GM21423 (cell line): ENCODE measurements at regions not wholly inside any gene's neighbourhood (a gene's known extent, or its start where the extent isn't known, plus 50 kb on each side); places are given as distances from the start of the nearest gene placed in this dataset.

Experiments used
- ATAC-seq: cut with Tn5 transposase; IDR thresholded peaks from one replicate; pipeline ENCODE4 v1.9.1; 2021; ENCODE audit warnings: mild to moderate bottlenecking, moderate library complexity; ENCODE audit not compliant: unreplicated experiment

DNA sequence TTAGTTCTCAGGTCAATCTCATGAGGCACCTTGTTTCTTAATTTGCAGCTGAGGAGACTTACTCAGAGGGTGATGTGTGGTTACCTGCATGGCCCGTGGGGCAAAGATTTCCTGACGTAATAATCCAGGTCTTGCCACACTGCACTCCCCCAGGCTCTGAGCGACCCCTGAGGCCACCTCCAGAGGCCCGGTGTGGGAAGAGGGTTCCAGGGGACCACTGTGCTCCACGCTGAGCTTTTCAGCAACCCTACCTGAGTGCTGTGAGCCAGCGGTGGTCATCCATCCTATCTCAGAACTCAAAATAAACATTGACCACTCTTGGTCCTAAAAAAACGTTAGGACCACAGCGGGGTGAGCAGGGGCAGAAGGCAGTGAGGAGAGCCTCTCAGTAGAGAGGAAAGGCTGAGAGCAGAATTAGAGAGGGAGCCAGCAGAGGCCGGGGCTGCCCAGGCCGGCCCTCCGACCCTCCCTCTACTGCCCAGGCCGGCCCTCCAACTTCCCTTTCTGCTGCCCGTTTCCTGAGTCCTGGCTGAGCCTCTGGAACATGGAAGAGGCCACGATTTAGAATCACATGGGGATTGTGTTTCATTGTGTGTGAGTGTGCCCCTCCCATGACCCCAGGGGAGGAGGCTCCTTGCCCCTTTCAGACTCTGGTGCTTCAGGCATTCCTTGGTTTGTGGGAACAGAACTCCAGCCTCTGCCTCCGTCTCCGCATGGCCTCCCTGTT lies 188.2 kb upstream of the DIO3 start:
- ATAC-seq: no peak

GRCh38 chr14:101373690-101374295 lies 187.5 kb upstream of the DIO3 start:
- ATAC-seq: no peak

- no peak for ATAC-seq
Measured at GRCh38 chr14:101374373-101375338, 186.6 kb upstream of the DIO3 start.

DNA sequence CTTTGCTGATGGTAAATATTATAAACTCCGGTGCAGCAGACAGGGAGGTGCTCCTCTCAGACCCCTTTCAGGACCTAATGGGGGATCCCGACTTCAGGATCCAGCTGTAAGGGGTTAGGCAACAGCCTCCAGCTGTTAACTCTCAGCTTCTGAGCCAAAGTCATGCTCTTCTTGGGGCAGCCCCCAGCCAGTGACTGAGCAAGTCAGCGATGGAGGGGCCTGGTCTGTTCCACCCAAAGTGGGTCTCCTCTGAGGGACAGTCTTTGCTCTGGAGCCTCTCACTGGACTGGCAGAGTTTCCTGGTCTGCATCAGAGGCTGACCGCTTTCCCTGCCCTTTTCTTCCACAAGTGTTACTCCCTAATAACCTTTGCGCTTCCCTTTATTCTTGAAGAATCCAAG lies 184.2 kb upstream of the DIO3 start:
- ATAC-seq: no peak

GRCh38 chr14:101379842-101380241 lies 181.5 kb upstream of the DIO3 start:
- no peak for ATAC-seq

DNA sequence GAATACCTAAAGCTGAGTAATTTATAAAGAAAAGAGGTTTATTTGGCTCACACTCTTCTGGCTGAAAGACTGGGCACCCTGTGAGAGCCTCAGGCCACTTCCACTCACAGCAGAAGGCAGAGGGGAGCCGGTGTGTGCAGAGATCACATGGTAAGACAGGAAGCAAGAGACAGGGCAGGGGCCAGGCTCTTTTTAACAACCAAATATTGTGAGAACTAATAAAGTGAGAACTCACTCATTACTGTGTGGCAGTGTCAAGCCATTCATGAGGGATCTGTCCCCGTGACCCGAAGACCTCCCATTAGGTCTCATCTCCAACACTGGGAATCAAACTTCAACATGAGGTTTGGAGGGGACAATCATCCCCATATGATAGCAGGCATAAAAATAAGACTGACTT lies 180.8 kb upstream of the DIO3 start:
- ATAC-seq: no peak

GRCh38 chr14:101380940-101381339 lies 180.4 kb upstream of the DIO3 start:
- ATAC-seq: no peak

DNA sequence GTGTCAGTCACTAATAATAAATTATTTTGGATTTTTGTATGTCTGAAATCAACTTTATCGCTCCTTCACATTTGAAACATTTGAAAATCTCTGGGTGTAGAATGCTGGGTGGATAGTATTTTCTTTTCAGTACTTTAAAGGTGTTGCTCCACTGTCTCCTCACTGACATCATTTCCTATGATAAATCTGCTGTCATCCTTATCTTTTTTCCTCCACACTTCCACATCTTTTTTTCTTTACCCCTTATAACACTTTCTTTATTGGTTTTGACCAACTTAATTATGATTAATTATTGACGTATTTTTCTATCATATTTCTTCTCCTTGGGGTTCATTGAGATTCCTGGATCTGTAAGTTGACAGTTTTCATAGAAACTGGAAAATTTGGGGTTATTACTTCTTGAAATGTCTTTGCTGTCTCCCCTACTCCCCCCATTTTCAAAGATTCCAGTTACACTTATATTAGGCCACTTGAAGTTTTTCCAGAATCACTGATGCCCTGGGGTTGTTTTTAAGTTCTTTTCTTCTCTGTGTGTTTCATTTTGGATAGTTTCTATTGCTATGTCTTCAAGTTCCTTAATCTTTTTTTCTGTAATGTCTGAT lies 177.5 kb upstream of the DIO3 start:
- no peak for ATAC-seq

GRCh38 chr14:101394374-101394773 lies 166.9 kb upstream of the DIO3 start:
- no peak for ATAC-seq

GRCh38 chr14:101395779-101396178 lies 165.5 kb upstream of the DIO3 start:
- ATAC-seq: no peak

- no peak for ATAC-seq
Measured at GRCh38 chr14:101397206-101397605, 164.1 kb upstream of the DIO3 start.

DNA sequence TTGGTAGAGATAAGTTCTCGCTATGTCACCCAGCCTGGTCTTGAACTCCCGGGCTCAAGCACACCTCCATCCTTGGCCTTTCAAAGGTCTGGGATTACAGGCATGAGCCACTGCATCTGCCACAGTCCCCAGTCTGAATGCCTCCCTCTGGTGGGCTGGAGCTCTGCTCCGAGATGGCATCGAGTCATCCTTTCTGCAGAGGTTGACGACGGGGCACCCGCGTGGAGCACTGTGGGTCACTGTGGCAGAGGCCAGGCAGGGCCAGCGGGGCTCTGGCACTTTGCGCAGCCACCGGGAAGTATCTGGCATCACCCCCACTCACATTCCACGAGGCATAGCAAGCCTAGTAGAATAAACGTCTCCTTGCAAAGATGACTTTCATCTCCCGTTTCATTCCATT lies 163.3 kb upstream of the DIO3 start:
- no peak for ATAC-seq

- no peak for ATAC-seq
Measured at GRCh38 chr14:101399737-101400517, 161.4 kb upstream of the DIO3 start.

DNA sequence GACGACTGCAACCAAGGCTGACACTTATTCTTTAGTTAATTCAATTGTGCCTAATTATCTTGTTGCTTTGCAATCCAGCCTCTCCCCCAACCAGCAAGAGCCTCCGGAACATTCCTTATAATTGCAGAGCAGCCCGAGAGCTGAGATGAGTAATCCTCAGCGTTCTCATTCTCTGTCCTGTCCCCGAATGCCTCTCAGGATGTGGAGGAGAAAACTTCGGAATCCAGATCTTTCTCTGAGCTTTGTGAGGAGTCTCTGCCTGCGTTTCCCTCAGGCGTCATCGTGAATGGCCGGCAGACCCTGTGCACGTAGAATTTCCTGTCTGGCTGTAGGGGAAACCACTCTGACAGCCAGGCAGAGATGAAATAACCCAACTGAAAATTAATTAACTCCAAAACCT lies 160.5 kb upstream of the DIO3 start:
- no peak for ATAC-seq

- ATAC-seq: no peak
Measured at GRCh38 chr14:101402936-101403660, 158.2 kb upstream of the DIO3 start.

DNA sequence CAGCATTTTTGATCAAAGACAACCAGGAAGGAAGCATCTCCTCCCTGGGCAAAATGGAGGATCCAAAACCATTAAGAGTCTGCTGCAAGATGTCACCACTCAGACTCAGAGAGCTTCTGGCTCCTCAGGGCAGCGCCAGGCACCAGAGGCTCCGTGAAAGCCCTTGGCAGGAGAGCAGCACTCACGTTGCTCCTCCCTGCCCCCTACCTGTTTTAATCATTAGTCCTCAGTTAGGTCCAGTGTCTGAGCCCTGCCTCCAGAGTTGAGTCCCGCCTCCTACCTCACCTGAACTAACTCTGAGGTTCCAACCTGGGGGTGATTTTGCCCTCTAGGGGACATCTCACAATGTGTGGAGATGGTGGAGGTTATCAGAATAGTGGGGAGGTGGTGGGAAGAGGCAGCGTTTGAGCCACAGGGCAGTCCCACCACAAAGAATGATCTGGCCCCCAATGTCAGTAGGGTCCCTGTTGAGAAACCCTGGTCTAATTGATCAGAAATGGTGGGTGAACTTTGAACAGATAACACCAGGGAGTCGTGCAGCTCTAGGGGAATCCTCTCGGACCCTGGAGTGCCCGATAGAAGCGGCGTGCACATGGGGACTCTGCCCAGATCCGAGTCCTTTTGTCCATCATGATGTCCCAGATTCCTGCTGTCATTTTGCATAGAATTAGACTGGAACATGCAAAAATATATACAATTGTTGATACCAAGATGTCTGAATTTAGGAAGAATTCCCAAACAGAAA lies 156.7 kb upstream of the DIO3 start:
- ATAC-seq: no peak

DNA sequence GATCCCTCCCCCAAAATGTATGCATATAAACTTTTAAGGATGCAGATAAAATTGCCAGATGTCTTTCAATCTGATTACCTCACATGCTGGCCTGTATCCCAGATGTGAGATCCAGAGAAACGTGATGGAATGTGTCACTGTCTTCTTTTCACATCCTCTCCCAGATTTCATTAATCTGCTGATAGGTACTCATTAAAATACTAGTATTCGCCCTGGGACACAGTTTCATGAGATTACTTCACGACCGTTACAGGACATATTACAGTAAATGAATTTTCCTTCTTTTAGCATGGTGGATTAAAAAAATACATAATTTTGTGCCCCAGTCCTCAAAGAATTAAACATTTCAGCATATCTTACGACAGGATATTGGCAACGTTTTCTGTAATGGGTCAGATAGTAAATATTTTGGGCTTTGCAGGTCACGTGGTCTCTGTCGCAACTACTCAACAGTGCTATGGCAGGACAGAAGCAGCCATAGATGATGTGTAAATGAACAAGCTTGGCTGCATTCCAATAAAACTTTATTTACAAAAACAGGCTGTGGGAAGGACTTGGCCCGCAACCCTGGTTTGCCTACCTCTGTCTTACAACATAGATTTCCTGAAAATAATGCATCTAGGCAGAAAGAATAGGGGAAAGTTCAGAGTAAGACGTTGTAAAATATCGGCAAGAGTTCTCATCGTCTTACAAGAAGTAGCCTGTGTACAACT lies 156.0 kb upstream of the DIO3 start:
- no peak for ATAC-seq

DNA sequence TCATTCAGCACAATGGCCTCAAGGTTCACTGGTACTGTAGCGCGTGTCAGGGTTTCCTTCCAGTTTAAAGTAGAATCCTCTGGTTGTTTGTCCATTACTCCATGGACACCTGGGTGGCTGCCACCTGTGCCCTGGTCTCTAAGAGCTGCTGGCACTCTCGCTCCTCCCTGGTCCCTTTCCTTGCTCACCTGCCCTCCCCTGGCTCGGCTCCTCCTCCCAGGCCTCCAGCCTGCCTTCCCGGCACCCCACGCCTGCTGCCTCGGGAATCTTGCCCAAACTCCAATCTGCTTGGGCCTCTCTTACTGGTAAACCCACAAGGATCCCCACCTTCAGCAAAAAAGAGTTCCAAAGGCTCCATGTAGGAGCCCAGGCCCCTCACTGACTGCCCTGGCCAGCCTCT lies 154.4 kb upstream of the DIO3 start:
- ATAC-seq: no peak

GRCh38 chr14:101407328-101407727 lies 154.0 kb upstream of the DIO3 start:
- ATAC-seq: no peak
